ENCODE measurements at regions not wholly inside any gene's neighbourhood (a gene's known extent, or its start where the extent isn't known, plus 50 kb on each side); places are given as distances from the start of the nearest gene placed in this dataset.

GRCh38 chr16:49097964-49098363 lies 183.7 kb downstream of the CBLN1 start:
- TF ChIP-seq, protein P1, sequence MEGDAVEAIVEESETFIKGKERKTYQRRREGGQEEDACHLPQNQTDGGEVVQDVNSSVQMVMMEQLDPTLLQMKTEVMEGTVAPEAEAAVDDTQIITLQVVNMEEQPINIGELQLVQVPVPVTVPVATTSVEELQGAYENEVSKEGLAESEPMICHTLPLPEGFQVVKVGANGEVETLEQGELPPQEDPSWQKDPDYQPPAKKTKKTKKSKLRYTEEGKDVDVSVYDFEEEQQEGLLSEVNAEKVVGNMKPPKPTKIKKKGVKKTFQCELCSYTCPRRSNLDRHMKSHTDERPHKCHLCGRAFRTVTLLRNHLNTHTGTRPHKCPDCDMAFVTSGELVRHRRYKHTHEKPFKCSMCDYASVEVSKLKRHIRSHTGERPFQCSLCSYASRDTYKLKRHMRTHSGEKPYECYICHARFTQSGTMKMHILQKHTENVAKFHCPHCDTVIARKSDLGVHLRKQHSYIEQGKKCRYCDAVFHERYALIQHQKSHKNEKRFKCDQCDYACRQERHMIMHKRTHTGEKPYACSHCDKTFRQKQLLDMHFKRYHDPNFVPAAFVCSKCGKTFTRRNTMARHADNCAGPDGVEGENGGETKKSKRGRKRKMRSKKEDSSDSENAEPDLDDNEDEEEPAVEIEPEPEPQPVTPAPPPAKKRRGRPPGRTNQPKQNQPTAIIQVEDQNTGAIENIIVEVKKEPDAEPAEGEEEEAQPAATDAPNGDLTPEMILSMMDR (IDR thresholded peaks at IDR 0.05; ENCODE audit: low read length, missing control alignments): no peak
- H3K4me3 ChIP-seq (replicated peaks; ENCODE audit: low read depth, low read length): no peak overlapping the region
- DNase-seq (ENCODE audit: low read depth): no peak

DNA sequence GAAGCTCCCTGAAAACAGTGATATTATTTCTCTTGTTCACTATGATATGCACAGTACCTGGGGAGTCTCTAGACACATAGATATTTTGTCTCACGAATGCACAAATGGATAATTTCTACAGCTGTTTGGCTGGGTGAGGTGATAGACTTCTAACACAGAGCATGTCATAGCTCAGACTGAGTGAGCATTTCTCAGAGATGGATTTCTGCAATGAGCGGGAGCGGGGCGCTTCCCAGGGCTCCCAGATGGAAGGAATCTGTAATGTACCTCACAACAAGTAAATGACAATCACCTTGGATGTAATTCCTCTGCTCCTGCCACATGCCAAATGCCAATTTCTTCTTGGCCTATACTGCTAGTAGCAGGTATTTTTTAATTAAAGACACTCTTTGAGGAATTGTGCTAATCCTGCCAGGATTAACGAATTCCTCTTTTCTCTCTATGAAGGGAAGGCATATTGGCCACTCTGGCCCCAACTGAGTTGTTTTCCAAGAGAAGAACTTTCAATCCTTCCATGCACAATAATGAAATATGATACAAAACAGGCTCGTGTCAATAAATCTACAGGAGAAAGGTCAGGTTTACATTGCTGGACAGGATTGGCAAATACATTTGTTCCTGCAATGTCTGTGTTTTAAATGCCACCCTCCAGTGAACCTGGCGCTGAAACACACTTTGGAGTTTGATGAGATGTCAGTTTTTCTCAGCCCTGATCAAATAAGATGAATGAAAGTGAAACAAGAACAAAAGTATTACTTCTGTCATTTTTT lies 185.3 kb downstream of the CBLN1 start:
- DNase-seq (ENCODE audit: low read depth): no peak
- no peak overlapping the region for H3K4me3 ChIP-seq (replicated peaks; ENCODE audit: low read depth, low read length)
- TF ChIP-seq, protein P1 (IDR thresholded peaks at IDR 0.05; ENCODE audit: low read length, missing control alignments): no peak

GRCh38 chr16:49095539-49095938 lies 186.1 kb downstream of the CBLN1 start:
- TF ChIP-seq, protein P1 (IDR thresholded peaks at IDR 0.05; ENCODE audit: low read length, missing control alignments): no peak
- no peak for DNase-seq (ENCODE audit: low read depth)
- no peak overlapping the region for H3K4me3 ChIP-seq (replicated peaks; ENCODE audit: low read depth, low read length)

DNA sequence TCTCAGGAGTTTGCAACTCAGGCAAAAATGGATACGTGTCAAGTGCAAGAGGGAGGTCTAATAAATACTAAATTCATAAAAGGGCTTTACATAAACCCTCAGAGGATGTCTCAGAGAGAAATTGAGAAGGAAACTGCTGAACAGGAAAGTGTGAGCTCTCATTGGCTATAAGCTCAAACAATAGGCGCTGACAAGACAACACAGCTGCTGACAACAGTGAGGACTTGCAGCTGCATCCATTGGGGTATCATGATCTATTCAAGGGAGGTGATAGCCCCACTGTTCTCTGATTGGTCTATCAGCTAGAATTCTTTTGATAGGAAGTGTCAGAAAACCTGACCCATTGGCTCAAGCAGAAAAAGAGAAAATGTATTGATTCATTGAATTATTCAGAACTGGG lies 187.2 kb downstream of the CBLN1 start:
- no peak for DNase-seq (ENCODE audit: low read depth)
- TF ChIP-seq, protein P1 (IDR thresholded peaks at IDR 0.05; ENCODE audit: low read length, missing control alignments): no peak
- no peak overlapping the region for H3K4me3 ChIP-seq (replicated peaks; ENCODE audit: low read depth, low read length)

DNA sequence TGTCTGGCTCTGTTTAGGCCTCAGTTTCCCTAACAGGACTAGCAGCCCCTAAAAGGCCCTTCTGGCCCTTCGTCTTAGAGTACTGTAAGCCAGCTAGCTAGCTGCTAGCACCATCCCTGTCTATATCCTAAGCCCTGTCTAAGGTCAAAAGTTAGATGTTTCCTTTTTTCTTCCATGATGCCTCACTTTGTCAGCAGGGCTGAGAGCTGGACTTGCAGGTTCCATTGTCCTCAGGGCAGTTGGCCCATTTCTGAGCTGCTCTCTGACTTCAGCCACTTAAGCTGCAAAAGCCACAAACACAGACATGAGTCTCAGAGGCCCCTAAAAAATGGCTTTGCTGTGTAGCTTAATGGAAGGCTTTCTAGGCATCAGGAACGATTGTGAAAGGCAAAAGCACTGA lies 187.7 kb downstream of the CBLN1 start:
- TF ChIP-seq, protein P1 (IDR thresholded peaks at IDR 0.05; ENCODE audit: low read length, missing control alignments): no peak
- DNase-seq (ENCODE audit: low read depth): no peak
- no peak overlapping the region for H3K4me3 ChIP-seq (replicated peaks; ENCODE audit: low read depth, low read length)

DNA sequence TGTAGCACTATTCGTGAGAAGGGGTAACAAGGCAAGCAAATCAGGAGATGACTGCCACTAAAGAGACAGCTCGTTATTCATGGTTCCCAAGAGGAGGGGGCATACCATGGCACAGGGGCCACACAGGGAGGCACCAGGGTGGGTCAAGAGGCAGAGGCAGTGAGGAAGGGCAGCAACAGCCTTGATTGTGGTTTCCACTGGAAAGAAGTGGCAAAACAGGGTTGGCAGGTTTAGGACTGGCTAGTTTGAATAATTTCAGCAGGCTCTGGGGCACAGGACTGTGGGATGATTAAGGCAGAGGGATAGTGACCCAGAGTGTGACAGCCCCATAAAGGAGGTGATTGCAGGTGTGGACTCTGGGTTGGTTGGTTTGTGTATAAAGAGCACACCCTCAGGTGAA lies 188.9 kb downstream of the CBLN1 start:
- TF ChIP-seq, protein P1 (IDR thresholded peaks at IDR 0.05; ENCODE audit: low read length, missing control alignments): no peak

DNA sequence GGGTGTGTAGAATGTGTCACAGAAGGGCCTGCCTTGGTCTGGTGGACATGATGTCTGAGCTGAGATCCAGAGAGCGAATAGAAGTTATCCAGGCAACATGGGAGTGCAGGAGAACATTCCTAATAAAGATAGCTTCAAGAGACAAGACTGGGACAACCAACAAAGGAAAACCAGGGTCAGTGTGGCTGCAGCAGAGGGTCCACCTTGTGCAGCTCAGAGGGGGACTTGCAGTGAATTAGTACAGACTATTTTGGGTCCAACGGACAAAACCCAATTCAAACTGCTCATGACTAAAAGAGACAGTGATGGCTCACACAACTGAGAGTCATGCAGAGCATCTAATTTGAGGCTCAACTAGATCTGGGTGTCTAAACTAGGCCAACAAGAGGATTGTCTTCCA lies 192.1 kb downstream of the CBLN1 start:
- TF ChIP-seq, protein P1 (IDR thresholded peaks at IDR 0.05; ENCODE audit: low read length, missing control alignments): no peak
- H3K4me3 ChIP-seq (replicated peaks; ENCODE audit: low read depth, low read length): no peak overlapping the region
- DNase-seq (ENCODE audit: low read depth): no peak

More for the DNA sequence above, 188.9 kb downstream of the CBLN1 start:
- DNase-seq (ENCODE audit: low read depth): no peak
- H3K4me3 ChIP-seq (replicated peaks; ENCODE audit: low read depth, low read length): no peak overlapping the region
